Endodermal cell (in vitro differentiated cells): ENCODE measurements at regions not wholly inside any gene's neighbourhood (a gene's known extent, or its start where the extent isn't known, plus 50 kb on each side); places are given as distances from the start of the nearest gene placed in this dataset.

ENCODE experiments used
- DNase-seq: peaks from one replicate; pipeline ENCODE4 v3.0.0-alpha.2; 2017
- H3K27ac ChIP-seq: 2 replicates; pipeline ENCODE4 v1.5.1; 2013; ENCODE audit warnings: mild to moderate bottlenecking, low read depth, low read length, moderate library complexity
- H3K27me3 ChIP-seq: 2 replicates; pipeline ENCODE4 v1.6.1; 2013; ENCODE audit warnings: mild to moderate bottlenecking, low read length, moderate library complexity; ENCODE audit not compliant: insufficient read depth, control insufficient read depth, poor library complexity, severe bottlenecking
- H3K36me3 ChIP-seq: 2 replicates; pipeline ENCODE4 v1.7.0; 2013; ENCODE audit warnings: mild to moderate bottlenecking, low read length, moderate library complexity; ENCODE audit not compliant: control insufficient read depth, insufficient read depth
- H3K4me1 ChIP-seq: one replicate; pipeline ENCODE4 v1.7.0; 2013; ENCODE audit warnings: low read length; ENCODE audit not compliant: control insufficient read depth, insufficient read depth
- H3K4me3 ChIP-seq: 2 replicates; pipeline ENCODE4 v1.5.1; 2013; ENCODE audit warnings: mild to moderate bottlenecking, low read length, moderate library complexity
- H3K9ac ChIP-seq: 2 replicates; pipeline ENCODE4 v1.6.1; 2013; ENCODE audit warnings: mild to moderate bottlenecking, low read length, moderate library complexity; ENCODE audit not compliant: poor library complexity, severe bottlenecking; ENCODE audit errors: extremely low read depth
- H3K9me3 ChIP-seq: 2 replicates; pipeline ENCODE4 v1.6.1; 2013; ENCODE audit warnings: mild to moderate bottlenecking, low read length, moderate library complexity; ENCODE audit not compliant: control insufficient read depth
- H3K27ac Mint-ChIP-seq: 2 replicates; pipeline ENCODE4 v1.8.0; 2020; ENCODE audit warnings: mixed read lengths
- H3K27me3 Mint-ChIP-seq: 2 replicates; pipeline ENCODE4 v1.8.0; 2021; ENCODE audit warnings: mild to moderate bottlenecking, mixed read lengths; ENCODE audit not compliant: insufficient read depth
- H3K36me3 Mint-ChIP-seq: 2 replicates; pipeline ENCODE4 v1.8.0; 2020; ENCODE audit warnings: low read depth, mixed read lengths
- H3K4me1 Mint-ChIP-seq: 2 replicates; pipeline ENCODE4 v1.8.0; 2020; ENCODE audit warnings: mixed read lengths
- H3K4me3 Mint-ChIP-seq: 2 replicates; pipeline ENCODE4 v1.8.0; 2020; ENCODE audit warnings: mild to moderate bottlenecking, moderate library complexity, mixed read lengths
- H3K9me3 Mint-ChIP-seq: 2 replicates; pipeline ENCODE4 v1.8.0; 2020; ENCODE audit warnings: mild to moderate bottlenecking, mixed read lengths
- WGBS, 2 experiments: methylation state at CpG; one replicate each; pipeline versions ENCODE4 v1.1.5 to v1.1.7; 2013; ENCODE audit warnings: missing lambda C conversion rate in 2 of 2, mixed read lengths in 1 of 2; ENCODE audit not compliant: insufficient coverage in 1 of 2, insufficient read length in 1 of 2; 5-methylcytosine and 5-hydroxymethylcytosine counted together
- TF ChIP-seq, protein P1 (sequence below): fragments of 200-600 bp; sonication (generic); conservative IDR thresholded peaks from 2 replicates; pipeline ENCODE4 v1.5.0; 2021; ENCODE audit warnings: antibody characterized with exemption, mild to moderate bottlenecking

DNA sequence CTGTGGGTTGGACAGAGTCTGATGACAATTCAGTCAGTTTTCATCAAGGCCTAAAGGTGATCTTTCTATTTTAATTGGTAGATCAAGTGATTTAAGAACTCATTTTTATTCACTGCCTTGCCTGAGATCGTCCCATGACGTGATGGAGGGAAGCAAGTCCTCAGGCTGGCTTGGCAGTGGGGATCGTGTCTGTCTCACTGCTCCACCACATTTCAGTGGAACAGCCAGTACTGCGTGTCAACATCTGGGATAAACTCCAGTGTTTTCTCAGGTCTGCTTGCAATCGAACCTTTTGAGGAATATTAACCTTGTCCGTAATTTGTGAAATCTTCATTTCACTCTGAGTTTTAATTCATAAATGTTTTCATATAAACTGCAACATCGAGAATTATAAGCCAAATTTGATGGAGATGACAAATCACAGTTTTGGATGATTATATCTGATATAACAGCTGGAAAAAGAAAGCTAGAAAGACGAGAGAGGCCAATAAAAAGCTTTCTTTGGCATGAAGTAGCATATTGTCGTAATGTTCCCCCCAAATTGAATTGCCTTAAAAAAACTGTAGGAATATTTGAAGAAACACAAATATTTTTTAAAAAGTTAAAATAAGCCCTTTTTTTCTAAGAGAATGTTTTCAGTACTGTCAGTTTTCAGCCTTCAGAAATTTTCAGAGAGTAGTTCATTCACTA, 414.7 kb upstream of the SPRED2 start:
- no peaks in the 10 kb centered on the region for H3K4me1 ChIP-seq
- H3K36me3 ChIP-seq, result no peaks in the 10 kb centered on the region
- no peak overlapping the region for H3K27ac ChIP-seq
- H3K9me3 ChIP-seq, result peaks cover 6% of the 10 kb centered on the region
- no peak overlapping the region for H3K4me3 ChIP-seq
- Mint-ChIP-seq H3K4me3 (no peak overlapping the region), H3K27ac (no peak overlapping the region), H3K4me1 (peaks cover 5% of the 10 kb centered on the region), H3K9me3 (peaks cover 3% of the 10 kb centered on the region), H3K36me3 (no peaks in the 10 kb centered on the region), H3K27me3 (peaks cover 13% of the 10 kb centered on the region)
- no peak for DNase-seq
- 94 to 95% methylated on average over 6 to 9 of the region's 9 CpGs for WGBS, 2 experiments
- no peaks in the 10 kb centered on the region for H3K27me3 ChIP-seq
- no peak overlapping the region for H3K9ac ChIP-seq
- TF ChIP-seq, protein P1, sequence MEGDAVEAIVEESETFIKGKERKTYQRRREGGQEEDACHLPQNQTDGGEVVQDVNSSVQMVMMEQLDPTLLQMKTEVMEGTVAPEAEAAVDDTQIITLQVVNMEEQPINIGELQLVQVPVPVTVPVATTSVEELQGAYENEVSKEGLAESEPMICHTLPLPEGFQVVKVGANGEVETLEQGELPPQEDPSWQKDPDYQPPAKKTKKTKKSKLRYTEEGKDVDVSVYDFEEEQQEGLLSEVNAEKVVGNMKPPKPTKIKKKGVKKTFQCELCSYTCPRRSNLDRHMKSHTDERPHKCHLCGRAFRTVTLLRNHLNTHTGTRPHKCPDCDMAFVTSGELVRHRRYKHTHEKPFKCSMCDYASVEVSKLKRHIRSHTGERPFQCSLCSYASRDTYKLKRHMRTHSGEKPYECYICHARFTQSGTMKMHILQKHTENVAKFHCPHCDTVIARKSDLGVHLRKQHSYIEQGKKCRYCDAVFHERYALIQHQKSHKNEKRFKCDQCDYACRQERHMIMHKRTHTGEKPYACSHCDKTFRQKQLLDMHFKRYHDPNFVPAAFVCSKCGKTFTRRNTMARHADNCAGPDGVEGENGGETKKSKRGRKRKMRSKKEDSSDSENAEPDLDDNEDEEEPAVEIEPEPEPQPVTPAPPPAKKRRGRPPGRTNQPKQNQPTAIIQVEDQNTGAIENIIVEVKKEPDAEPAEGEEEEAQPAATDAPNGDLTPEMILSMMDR, result no peak

DNA sequence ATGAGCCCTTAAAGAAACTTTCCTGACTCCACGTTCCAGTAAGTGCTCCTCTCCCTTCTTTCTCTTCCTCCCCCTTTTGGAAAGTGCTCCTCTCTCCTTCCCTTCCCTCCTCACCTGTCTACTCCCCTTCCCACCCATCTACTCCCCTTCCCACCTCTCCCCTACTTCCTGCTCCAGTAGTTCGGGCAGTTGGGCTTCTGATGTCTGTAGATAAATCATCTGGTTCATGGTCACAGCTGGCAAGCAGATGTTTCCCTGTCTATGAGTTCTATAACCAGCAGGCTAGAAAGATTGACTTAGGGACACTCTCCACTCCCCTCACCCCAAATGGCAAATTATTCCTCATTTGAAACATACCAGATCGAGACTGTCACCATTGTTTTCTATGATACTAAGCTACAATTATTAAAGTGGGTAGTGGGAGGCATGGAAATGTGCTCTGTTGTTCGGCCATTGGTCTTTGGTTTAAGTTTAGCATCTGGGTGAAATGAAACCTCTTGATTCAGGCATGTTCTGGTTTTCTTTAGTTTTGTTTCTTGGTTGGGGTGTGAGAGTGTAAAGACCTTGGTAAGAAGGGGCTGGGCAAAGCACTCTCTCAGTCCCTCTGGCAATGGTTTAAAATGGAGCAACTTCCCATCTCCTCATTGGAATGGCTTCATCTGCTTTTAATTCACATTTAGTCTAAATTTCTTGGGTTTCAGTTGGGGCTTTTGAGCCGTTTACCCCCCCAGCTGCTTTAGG, 413.2 kb upstream of the SPRED2 start:
- no peak for DNase-seq
- H3K4me1 Mint-ChIP-seq, result peaks cover 5% of the 10 kb centered on the region
- 88 to 89% methylated on average over 2 to 5 of the region's 5 CpGs for WGBS, 2 experiments
- no peak overlapping the region for H3K27ac Mint-ChIP-seq
- no peak overlapping the region for H3K4me3 Mint-ChIP-seq
- Histone ChIP-seq H3K4me3 (no peak overlapping the region), H3K9me3 (peaks cover 13% of the 10 kb centered on the region), H3K9ac (no peak overlapping the region), H3K27ac (no peak overlapping the region), H3K4me1 (no peaks in the 10 kb centered on the region), H3K36me3 (no peaks in the 10 kb centered on the region), H3K27me3 (no peaks in the 10 kb centered on the region)
- no peaks in the 10 kb centered on the region for H3K36me3 Mint-ChIP-seq
- peaks cover 9% of the 10 kb centered on the region for H3K27me3 Mint-ChIP-seq
- peaks cover 10% of the 10 kb centered on the region for H3K9me3 Mint-ChIP-seq
- TF ChIP-seq, protein P1, result no peak

DNA sequence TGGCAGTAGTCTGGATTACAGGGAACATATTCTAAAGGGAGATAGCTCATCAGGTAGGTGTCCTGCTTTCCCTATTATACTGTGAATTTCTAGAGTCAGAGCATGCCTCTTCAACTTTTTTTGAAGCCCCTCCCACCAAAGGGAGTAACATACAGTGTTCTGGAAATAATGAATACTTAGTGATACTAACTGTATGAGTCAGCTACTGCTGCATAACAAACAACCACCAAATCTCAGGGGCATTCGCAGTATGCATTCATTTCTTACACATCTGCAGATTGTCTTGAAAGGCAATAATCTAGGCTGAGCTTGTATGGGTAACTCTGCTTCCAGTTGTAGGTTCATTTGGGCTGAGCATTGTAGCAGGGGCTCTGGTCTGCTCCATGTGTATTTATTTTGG, 409.7 kb upstream of the SPRED2 start:
- DNase-seq, result no peak
- Mint-ChIP-seq H3K4me3 (no peak overlapping the region), H3K27ac (no peak overlapping the region), H3K9me3 (peaks cover 10% of the 10 kb centered on the region), H3K27me3 (peaks cover 12% of the 10 kb centered on the region), H3K36me3 (no peaks in the 10 kb centered on the region), H3K4me1 (peaks cover 6% of the 10 kb centered on the region)
- H3K4me3 ChIP-seq, result peak overlapping the region; percentile 22
- 88% methylated on average over 1 of the region's 1 CpG; no CpG with 5 or more reads in 1 of the 2 experiments for WGBS, 2 experiments
- H3K9me3 ChIP-seq, result peaks cover 13% of the 10 kb centered on the region
- H3K27me3 ChIP-seq, result no peaks in the 10 kb centered on the region
- no peak overlapping the region for H3K9ac ChIP-seq
- TF ChIP-seq, protein P1, result no peak
- H3K27ac ChIP-seq, result no peak overlapping the region
- H3K4me1 ChIP-seq, result no peaks in the 10 kb centered on the region
- H3K36me3 ChIP-seq, result no peaks in the 10 kb centered on the region
